GM12864 (cell line): ENCODE measurements at regions not wholly inside any gene's neighbourhood (a gene's known extent, or its start where the extent isn't known, plus 50 kb on each side); places are given as distances from the start of the nearest gene placed in this dataset.

ENCODE experiments used
- DNase-seq: peaks from one replicate; pipeline ENCODE4 v3.0.0-alpha.2; 2011; ENCODE audit warnings: low read depth
- H3K4me3 ChIP-seq: 2 replicates; pipeline ENCODE4 v1.5.1; 2011; ENCODE audit warnings: mild to moderate bottlenecking, low read depth, low read length, control low read depth
- TF ChIP-seq, protein P1 (sequence below): IDR thresholded peaks from 2 replicates; pipeline ENCODE4 v1.5.1; 2011; ENCODE audit warnings: low read depth, mild to moderate bottlenecking, moderate library complexity, low read length, control low read depth, inconsistent platforms; ENCODE audit errors: missing control alignments

DNA sequence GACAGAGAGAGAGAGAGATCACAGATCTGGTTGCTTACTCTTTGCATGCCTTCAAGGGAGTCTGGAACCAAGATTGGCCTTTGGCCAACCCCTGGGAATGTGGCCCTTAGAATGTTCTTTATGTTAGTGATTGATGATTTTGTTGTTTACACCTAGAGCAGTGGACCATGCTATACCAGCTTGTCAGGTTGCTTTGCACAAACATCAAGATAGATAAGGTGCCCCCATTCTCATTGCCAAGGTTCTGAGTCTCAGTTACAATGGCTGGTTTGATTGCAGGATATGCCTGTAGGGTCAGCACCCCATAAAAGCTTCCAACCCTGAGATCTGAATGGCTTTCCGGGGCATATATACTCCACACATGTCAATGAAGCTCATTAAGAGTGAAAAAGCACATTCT lies 53.5 kb upstream of the SLC2A12 start:
- no peak overlapping the region for H3K4me3 ChIP-seq
- TF ChIP-seq, protein P1, sequence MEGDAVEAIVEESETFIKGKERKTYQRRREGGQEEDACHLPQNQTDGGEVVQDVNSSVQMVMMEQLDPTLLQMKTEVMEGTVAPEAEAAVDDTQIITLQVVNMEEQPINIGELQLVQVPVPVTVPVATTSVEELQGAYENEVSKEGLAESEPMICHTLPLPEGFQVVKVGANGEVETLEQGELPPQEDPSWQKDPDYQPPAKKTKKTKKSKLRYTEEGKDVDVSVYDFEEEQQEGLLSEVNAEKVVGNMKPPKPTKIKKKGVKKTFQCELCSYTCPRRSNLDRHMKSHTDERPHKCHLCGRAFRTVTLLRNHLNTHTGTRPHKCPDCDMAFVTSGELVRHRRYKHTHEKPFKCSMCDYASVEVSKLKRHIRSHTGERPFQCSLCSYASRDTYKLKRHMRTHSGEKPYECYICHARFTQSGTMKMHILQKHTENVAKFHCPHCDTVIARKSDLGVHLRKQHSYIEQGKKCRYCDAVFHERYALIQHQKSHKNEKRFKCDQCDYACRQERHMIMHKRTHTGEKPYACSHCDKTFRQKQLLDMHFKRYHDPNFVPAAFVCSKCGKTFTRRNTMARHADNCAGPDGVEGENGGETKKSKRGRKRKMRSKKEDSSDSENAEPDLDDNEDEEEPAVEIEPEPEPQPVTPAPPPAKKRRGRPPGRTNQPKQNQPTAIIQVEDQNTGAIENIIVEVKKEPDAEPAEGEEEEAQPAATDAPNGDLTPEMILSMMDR, result no peak
- no peak for DNase-seq

GRCh38 chr6:134103006-134103405 lies 50.6 kb upstream of the SLC2A12 start:
- TF ChIP-seq, protein P1, result no peak
- H3K4me3 ChIP-seq, result no peak overlapping the region
- DNase-seq, result no peak
